SK-N-SH (cell line): ENCODE measurements at regions not wholly inside any gene's neighbourhood (a gene's known extent, or its start where the extent isn't known, plus 50 kb on each side); places are given as distances from the start of the nearest gene placed in this dataset.

ENCODE experiments used
- CTCF ChIP-seq: fragments of 200-600 bp; sonication (generic); IDR thresholded peaks from 2 replicates; pipeline ENCODE4 v1.6.1; 2017; ENCODE audit warnings: antibody characterized with exemption, mild to moderate bottlenecking, moderate library complexity
- ELF1 ChIP-seq: IDR thresholded peaks from 2 replicates; pipeline ENCODE4 v1.4.0; 2012
- RXRA ChIP-seq: IDR thresholded peaks from 2 replicates; pipeline ENCODE4 v1.4.0; 2012; ENCODE audit warnings: low read depth, mild to moderate bottlenecking, borderline replicate concordance
- SIN3A ChIP-seq: IDR thresholded peaks from 2 replicates; pipeline ENCODE4 v1.6.1; 2012; ENCODE audit warnings: low read depth, mild to moderate bottlenecking, low read length, moderate library complexity, borderline replicate concordance
- TCF12 ChIP-seq: IDR thresholded peaks from 2 replicates; pipeline ENCODE4 v1.4.0; 2012
- YY1 ChIP-seq: IDR thresholded peaks from 2 replicates; pipeline ENCODE4 v1.4.0; 2012; ENCODE audit warnings: low read depth, mild to moderate bottlenecking
- ZBTB33 ChIP-seq: IDR thresholded peaks from 2 replicates; pipeline ENCODE4 v1.4.0; 2012; ENCODE audit warnings: low read depth, borderline replicate concordance

- TF ChIP-seq RXRA (no peak), YY1 (no peak), ZBTB33 (no peak), TCF12 (no peak), ELF1 (no peak), SIN3A (no peak), CTCF (no peak)
These were observed 65.7 kb downstream of the MAGEA1 start for GRCh38 chrX:153244767-153245166.
